Stimulated activated CD4-positive, alpha-beta T cell treated with anti-CD3 and anti-CD28 coated beads, TNF-alpha, amount 100 ng/mL, for 24 hours (primary cell): ENCODE measurements at regions not wholly inside any gene's neighbourhood (a gene's known extent, or its start where the extent isn't known, plus 50 kb on each side); places are given as distances from the start of the nearest gene placed in this dataset.
"Not testable (repeated sequence)": the region's sequence is repeated elsewhere in the genome, so short reads cannot be mapped to it uniquely, and the experiment has no call there.

Experiments used
- DNase-seq, 3 experiments: peaks; one replicate each; pipeline ENCODE4 v3.0.0-alpha.2; 2020; ENCODE audit warnings: low read depth in 3 of 3

DNA sequence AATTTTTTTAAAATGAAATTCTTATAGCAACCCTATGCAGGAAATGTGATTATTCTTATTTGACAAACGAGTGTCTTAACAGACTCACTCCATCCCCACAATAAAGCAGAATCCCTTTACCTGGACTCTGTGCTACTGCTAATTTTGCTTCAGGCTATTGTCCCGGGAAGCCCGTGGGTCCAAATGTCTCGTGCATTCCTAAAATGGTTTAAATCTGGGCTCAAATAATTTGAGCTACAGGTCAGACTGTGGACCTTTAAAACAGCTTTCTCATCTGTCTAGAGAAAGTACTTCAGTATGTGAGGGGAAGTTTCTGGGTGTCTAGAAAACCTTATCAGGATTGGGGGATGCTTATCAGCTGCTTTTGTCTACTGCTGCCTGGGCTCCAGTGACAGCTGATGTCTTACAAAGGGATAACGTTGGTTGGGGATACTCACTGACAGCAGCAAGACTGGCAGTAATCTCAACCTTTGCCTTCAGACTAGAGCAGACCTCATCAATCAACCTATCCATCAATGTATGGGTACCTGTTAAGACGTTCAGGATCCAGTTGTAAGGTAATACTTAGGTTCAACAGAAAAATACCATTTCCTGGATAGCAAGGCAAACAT, 197.9 kb upstream of the CDH11 start:
- DNase-seq = no peak

DNA sequence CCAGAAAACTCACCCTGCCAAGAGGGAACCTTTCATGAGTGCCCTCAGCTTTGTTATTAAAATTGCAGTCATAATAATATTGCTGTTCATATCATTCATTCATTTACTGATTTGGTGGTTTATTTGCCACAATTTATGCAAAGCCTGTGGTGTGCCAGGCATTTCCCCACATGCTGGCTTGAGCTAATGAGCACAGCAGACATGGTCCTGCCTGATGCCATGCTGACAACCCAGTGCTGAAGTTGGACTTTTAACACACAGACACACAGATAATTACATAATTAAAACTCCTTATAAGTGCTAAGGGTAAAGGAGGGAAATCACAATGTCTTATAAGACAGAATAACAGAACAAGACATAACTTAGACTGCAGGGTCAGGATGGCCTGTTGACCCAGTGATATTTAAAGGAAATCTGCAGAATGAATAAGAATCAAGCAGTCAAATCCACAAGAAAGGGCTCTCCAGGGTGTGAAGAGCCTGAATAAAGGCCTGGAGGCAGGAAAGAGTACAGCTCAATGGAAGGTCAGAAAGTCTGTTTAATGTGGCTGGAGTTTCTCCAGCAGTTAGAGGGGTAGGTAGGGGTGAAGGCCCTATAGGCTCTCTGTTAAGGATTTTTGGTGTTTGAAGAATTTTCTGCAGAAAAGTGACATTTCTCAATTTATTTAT, 196.9 kb upstream of the CDH11 start:
- no peak for DNase-seq

DNA sequence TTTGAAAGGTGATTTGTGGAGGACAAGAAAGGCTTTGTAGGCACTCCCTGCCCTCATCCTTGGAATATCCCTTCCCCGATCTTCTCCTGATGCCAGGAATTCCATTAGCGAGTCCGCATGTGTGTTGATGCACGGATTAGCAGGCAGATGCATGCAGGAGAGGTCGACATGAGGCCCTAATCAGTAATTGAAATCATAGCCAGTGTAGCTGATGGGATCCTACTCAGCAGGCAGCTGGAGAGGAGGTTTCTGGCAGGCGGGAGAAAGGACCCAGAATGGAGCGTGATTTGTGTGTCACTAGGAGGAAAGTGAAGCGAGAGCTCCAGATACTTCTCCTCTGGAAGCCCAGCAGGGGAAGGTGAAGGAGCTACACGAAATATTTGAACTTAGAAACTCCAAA, 196.3 kb upstream of the CDH11 start:
- DNase-seq = no peak

DNA sequence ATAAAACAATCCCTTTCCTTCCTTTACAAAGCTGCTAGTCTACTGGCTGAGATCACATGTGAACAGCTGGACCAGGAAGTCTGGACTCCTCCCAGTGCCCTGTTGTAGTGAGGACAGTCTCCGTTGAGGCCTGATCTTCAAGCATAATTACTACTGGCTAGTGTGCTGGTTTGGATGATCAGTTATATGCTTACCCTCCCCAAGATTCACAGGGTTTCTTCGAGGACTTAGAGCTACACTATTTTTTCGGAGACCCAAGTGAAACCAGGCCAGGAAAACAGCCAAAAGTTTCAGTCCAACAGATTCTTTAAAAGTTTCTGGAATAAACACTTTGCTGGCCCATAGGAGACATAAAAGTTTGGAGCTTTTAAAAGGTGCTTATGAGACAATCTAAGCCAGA, 194.9 kb upstream of the CDH11 start:
- no peak for DNase-seq

DNA sequence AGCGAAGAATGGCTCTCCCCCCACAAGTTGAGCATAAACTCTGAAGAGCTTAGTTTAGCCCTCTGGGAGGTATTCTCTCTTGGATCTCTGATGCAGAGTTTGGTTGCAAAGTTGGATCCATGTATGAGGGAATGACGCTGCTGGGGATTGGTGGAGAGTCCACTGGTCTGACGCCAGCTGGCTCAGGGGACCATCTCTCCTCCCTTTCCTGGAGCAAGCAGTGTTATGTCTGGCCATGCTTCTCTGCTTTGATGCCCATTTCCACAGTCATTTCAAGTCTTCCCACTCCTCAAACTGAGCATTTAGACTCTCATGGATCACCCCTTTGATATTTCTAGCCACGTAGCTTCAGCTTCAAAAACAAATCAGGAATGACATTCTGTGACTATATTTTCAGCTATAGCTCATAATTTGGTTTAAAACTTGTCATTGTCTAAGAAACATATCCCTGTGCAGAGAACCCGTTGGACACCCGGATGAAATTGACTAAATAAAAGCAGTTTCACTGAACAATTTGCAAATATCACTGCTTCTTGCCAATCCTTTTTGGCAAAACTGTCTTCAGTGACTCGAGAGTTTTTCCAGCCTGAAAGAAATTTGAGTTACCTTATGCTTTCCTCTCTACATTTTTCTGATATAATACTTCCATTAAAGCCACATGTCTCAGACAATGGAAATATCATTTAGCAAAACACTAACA, 193.4 kb upstream of the CDH11 start:
- DNase-seq = no peak

DNA sequence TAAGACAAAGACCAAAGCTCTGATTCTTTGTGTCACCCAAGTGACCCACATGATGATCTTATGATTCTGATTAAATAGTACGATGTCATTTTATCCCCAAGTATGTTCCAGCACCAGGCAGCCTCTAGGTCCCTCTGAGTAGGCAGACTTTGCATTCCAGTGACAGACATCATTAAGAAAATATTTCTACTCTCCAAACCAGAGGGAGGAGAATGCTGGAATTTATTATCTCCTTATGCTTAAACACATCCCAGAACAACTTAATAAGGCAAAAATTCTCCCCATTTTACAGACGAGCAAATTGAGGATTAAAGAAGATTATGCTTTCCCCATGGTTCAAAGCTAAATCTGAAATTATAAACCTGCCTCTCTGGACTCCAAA, 192.8 kb upstream of the CDH11 start:
- no peak for DNase-seq

DNA sequence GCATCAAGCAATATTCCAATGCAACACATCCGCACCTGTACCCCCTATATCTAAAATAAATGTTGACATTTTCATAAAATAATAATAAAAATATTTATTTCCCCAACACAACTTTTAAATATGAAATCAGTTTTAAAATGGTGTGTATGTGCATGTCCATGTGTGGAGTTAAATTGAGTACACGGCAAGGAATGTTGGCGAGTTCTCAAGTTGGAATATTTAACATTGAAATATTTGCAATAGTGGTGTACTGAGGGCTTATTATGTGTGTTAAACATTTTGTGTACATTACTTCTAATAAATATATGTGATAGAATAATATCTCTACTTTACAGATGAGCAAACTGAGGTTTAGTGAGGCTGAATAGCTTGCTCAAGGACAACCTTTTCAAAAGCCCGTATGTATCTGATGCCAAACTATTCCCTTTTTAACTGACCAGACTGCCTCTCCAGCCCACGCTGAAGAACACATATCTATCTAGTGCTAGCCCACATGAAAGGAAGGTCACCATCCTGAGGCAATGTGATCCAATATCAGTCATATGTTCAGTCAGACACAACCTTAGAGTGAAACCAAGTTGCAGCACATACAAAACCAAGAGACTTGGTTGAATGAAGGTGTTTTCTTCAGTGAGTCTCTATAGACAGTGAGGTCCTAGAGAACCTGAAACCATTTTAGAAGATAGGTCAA, 192.2 kb upstream of the CDH11 start:
- no peak for DNase-seq

DNA sequence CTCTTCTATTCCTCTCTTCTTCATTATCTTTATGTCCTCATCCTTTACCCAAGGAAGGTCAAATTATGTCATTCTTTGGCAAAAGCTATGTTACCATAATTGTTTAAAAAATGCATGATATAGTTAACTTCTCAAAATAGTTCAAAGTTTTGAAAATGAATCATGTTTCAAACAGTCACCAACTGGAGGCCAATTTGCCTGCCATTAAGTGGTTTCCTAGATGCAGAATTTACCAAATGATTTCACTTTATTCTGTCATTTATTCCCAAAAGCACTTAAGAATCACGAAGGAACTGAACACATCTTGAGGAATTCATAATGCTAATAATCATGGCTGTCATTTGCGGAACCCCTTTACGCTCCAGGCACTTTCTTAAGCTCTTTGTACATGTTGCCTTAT, 190.9 kb upstream of the CDH11 start:
- DNase-seq = no peak

DNA sequence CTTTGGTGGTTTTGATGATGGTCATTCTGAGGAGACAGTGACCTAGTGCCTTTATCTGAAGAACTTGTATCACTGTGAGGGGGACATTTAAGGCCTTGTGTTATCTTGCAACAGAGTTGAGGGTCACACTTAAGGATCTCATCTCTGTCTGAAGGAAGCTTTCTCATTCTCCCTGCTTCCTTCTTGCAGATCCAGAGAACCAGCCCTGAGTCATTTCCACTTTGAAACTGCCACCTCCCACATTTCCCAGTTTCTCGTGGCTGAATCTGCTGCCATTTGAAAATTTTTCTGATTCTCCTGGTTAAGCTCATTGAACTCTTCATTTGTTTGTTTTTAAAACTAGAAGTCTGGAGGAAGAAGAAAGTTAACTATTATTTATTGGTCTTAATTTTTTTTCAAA, 190.2 kb upstream of the CDH11 start:
- DNase-seq = no peak

DNA sequence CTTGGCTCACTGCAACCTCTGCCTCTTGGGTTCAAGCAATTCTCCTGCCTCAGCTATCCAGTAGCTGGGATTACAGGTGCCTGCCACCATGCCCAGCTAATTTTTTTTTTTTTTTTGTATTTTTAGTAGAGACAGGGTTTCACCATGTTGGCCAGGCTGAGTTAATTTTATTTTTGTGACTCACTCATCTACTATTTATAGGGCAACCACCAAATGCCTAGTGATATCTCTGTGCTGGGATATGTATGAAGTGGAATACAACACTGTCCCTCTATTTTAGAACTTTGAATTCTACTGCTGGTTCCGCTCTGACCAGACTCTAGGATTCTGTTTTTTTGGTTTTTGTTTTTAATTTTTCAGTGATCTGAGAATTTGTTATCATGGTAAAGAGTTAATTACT, 188.6 kb upstream of the CDH11 start:
- DNase-seq = not testable (repeated sequence)

DNA sequence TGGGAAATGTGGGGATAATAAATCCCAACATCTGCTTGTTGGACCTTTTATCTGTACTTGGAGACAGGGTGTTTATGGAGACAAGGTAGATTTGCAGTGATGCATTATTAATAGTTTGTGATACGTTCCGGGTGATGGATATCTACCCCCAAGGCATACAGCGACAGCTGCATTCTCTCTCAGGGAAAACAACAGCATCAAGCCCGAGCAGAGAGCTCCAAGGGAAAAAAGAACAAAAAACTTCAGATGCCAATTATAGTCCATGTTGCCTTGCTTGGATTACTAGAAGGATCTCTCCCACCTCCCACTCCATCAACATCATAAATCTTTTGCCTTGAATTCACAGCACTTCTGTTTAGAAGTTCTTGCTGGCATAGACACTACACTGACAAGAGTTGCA, 187.5 kb upstream of the CDH11 start:
- DNase-seq = no peak

DNA sequence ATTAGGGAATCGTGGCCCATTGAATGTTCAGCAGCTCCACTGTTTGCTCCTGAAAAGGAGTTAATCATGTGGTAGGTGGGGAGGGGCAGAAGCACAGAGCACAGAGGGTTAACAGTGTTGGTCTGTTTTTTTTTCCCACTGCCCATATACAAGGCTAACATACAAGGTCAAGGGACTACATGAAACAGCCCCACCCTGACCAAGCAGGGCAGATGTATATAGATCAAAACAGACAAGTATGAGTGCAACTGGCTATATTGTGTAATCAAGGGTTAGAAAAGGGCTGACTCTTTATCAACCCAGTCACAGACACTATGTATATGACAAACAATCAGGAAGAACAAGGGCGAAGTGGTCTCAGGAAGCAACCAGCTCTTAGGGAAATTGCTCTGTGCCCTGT, 186.6 kb upstream of the CDH11 start:
- DNase-seq = no peak

DNA sequence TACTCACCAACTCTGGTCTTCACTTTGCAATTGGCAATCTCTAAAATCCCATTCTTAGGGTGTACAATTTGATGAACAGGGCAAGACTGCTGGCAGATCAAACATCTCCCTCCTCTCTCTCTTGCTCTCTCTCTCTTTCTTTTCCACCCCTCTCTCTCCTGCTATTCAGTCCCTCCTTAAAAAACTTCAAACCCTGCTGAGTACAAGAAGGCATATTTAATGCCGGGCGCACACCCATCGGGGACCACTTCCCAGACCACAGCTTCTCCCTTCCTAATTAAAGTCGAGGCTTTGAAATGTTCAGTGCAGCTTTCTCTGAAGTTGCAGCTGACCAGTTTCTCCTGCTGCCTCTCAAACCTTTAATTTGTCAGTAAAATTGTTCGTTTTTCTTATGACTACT, 185.4 kb upstream of the CDH11 start:
- DNase-seq = no peak

DNA sequence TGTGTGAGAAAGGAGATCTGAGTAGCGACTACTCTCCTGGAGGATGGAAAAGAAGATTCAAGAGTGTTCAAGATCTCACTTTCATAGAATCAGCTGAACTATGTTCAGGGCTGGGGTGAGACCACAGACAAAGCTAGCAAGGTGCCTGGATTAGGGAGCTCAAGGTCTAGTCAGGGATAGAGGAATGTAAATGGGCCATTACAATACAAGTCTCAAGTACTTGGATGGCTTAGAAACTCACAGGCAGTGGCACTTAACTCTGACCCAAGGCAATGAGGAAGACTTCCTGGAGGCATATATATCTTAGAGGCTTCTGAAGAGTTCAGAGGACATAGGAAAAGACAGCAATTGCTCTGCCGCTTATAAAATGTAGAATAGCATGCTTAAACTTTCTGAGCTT, 184.9 kb upstream of the CDH11 start:
- no peak for DNase-seq

DNA sequence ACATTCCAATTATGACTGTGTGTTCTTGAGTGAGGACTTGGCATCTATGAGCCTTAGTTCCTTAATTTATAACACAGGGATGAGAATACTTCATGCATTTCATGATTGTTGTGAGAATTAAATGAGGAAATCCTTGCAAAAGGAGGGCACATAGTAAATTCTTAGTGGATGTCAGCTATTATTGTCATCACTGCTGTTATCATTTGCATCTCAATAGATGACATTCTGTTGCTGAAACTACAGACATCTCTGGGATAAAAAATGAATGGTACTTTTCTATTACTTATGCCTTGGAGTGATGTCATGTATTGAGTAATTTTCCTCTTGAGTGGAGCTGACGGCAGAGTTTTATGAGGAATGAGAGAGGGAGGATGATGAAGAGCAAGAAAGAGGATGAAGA, 184.4 kb upstream of the CDH11 start:
- no peak for DNase-seq

DNA sequence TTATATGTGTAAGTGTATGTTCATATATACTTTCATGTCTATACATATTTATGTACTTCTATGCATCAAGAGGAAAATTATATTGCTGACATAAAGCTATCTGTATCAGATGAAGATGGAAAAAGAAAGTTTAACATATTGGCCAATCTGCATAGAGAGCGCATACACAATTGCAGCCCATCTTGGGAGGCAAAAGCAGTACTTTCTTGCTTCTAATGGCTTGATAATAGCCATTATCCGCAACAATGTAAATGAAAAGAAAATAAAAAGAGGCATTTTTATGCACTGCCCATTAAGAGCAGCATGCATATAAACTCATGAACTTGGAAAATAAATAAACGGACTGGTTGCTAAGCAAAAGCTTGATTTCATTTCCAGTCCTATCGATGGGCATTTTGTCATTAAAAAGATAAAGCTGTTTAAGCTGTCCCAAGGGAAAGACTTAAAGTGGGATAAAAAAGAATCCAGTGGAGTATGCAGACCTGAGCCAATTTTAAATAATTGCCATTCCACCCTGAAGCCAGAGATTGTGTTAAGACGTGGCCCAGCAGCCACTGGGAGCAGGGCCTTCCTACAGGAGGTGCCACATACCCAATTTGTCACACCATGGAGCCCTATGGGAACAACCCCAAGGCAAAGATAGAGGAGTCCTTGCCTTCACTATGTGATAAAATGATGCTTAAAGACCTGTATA, 183.6 kb upstream of the CDH11 start:
- DNase-seq = no peak

DNA sequence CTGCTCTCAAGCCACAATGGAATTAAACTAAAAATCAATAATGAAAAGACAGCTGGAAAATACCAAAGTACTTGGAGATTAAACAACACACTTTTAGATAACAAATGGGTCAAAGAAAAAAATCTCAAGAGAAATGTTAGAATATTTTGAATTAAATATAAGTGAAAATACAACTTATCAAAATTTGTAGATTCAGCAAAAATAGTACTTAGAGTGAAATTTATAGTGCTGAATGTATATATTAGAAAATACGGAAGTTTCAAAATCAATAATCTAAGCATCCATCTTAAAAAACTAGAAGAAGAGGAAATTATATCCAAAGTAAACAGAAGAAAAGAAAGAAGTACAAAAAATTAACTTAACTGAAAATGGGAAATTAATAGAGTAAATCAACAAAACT, 179.2 kb upstream of the CDH11 start:
- no peak for DNase-seq

DNA sequence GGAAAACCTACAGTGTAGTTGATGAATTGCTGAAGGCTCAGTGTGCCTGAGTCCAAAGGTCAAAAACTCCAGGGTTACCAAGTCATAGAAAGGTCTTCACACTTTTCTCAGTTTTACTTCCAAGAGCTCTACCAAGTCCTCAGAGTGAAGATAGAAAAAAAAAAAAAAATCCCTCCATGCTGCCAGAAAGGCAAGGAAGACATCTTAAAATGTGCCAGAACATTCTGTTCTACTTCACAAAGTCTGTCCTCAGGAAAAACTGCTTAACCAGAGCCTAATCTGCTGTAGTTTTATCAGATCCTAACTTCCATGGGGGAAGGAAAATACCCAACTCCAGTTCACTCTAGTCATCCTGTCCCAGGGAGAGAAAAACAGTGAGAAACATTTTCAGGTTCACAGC, 175.6 kb upstream of the CDH11 start:
- DNase-seq = no peak

DNA sequence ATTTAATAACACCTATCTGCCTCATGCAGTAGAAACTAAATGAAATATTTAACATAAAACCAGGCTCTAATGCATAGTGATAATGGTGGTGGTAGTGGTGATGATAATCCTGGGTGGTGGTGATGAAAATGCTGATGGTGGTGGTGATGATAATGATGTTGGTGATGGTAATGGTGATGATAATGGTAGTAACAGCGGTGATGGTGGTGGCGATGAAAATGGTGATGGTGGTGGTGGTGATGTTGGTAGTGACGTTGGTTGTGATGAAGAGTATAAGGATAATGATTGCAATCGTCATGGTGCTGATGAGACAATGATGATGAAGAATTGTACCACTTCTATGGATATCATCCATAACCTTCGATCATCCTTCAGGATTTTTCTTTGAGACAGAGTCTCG, 173.7 kb upstream of the CDH11 start:
- no peak for DNase-seq

DNA sequence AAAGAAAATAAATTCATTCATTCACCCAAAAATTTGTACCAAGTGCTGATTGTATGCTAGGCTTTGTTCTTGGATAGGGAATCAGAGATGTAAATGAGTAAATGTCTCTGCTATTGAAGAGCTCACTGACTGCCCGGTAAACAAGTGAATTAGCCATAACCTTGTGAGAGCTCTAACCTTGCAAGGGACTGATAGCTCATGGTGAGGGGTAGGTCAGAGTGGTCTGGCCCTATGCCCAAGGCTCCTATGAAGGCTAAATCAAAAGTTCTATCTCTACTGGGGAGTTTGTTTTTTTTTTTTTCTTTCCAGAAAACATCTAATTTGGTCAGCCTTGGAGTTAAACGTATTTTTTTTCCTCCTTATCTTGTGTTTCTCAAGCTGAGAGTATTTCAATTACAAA, 172.8 kb upstream of the CDH11 start:
- no peak for DNase-seq

DNA sequence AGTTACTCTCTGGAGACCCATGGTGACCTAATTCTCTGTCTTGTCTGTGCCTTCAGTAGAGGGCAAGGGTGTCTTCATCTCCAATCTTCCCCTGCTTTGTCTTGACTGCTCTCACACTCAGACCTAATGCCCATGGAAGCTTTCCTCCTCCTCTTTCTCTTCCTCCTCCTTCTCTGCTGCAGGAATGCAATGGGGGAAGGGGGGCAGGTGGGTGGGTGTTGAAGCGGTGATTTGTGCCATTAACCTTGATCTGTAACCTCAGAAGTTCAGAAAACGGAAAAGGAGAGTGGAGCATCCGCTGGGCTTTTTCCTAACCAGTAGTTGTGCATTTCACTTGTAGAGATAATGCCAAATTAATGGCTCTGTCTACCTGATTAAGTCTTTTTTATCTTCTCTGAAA, 172.3 kb upstream of the CDH11 start:
- no peak for DNase-seq

DNA sequence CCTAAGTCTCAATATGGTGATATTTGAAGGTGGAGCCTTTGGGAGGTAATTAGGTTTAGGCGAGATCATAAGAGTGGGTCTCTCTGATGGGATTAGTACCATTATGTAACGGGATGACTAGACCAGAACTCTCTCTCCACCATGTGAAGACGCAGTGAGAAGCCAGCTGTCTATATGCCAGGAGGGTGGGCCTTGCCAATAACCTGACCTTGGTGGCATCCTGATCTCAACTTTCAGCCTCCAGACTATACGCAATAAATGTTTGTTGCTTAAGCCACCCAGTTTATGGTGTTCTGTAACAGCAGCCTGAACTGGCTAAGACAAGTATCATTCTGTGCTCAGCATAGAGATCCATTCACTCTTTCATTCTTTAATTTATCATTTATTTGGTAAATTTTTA, 167.2 kb upstream of the CDH11 start:
- no peak for DNase-seq
